CD14-positive monocyte (primary cell): ENCODE measurements at regions not wholly inside any gene's neighbourhood (a gene's known extent, or its start where the extent isn't known, plus 50 kb on each side); places are given as distances from the start of the nearest gene placed in this dataset.

Source experiments
- DNase-seq, 3 donors: peaks; one replicate each; pipeline ENCODE4 v3.0.0-alpha.2; 2011 to 2022
- H2AFZ ChIP-seq: 2 replicates; pipeline ENCODE4 v1.6.0; 2012; ENCODE audit warnings: mild to moderate bottlenecking, low read depth, low read length, inconsistent platforms; ENCODE audit not compliant: insufficient read depth, poor library complexity, severe bottlenecking
- H3K27ac ChIP-seq, 2 donors: 1 replicate in 1 of 2; 2 replicates in 1 of 2; pipeline ENCODE4 v1.5.1; 2012 to 2013; ENCODE audit warnings: low read length in 2 of 2, control low read depth in 1 of 2, inconsistent platforms in 1 of 2, low read depth in 1 of 2, mild to moderate bottlenecking in 1 of 2
- H3K27me3 ChIP-seq, 2 donors: one replicate each; pipeline versions ENCODE4 v1.6.0 to v1.6.1; 2011 to 2013; ENCODE audit warnings: low read length in 2 of 2; ENCODE audit not compliant: control insufficient read depth in 2 of 2, insufficient read depth in 2 of 2
- H3K36me3 ChIP-seq, 2 donors: replicated peaks in 1 of 2; 1 replicate in 1 of 2; 2 replicates in 1 of 2; pipeline versions ENCODE4 v1.5.1 to v1.6.1; 2012 to 2013; ENCODE audit warnings: low read length in 2 of 2, control low read depth in 1 of 2, inconsistent platforms in 1 of 2, mild to moderate bottlenecking in 1 of 2; ENCODE audit not compliant: insufficient read depth in 2 of 2, control insufficient read depth in 1 of 2
- H3K4me1 ChIP-seq, 2 donors: 1 replicate in 1 of 2; 2 replicates in 1 of 2; pipeline versions ENCODE4 v1.5.1 to v1.6.1; 2012 to 2013; ENCODE audit warnings: low read length in 2 of 2, control low read depth in 1 of 2, inconsistent platforms in 1 of 2, mild to moderate bottlenecking in 1 of 2, moderate library complexity in 1 of 2; ENCODE audit not compliant: insufficient read depth in 2 of 2, control insufficient read depth in 1 of 2
- H3K4me2 ChIP-seq: replicated peaks from 2 replicates; pipeline ENCODE3; 2012; ENCODE audit warnings: low read length, moderate library complexity, mild to moderate bottlenecking; ENCODE audit not compliant: poor library complexity, severe bottlenecking; ENCODE audit errors: extremely low read depth
- H3K4me3 ChIP-seq, 3 experiments: fragments of 200-600 bp in 1 of 3; sonication (generic) in 1 of 3; replicated peaks in 1 of 3; 1 replicate in 2 of 3; 2 replicates in 1 of 3; pipeline ENCODE4 v1.5.1; 2011 to 2013; ENCODE audit warnings: low read length in 3 of 3, mild to moderate bottlenecking in 3 of 3, control low read depth in 2 of 3, low read depth in 2 of 3, inconsistent platforms in 1 of 3, moderate library complexity in 1 of 3
- H3K79me2 ChIP-seq: 2 replicates; pipeline ENCODE4 v1.6.0; 2012; ENCODE audit warnings: mild to moderate bottlenecking, control low read depth, inconsistent platforms, low read length, moderate library complexity; ENCODE audit not compliant: insufficient read depth
- H3K9ac ChIP-seq: 2 replicates; pipeline ENCODE4 v1.6.0; 2017; ENCODE audit warnings: low read length, mild to moderate bottlenecking; ENCODE audit not compliant: insufficient read depth, poor library complexity, severe bottlenecking
- H3K9me3 ChIP-seq, 2 donors: replicated peaks in 1 of 2; 1 replicate in 1 of 2; 2 replicates in 1 of 2; pipeline versions ENCODE4 v1.5.1 to v1.6.1; 2012 to 2013; ENCODE audit warnings: low read length in 2 of 2, control low read depth in 1 of 2; ENCODE audit not compliant: control insufficient read depth in 1 of 2, insufficient read depth in 1 of 2
- H4K20me1 ChIP-seq: 2 replicates; pipeline ENCODE4 v1.6.0; 2012; ENCODE audit warnings: mild to moderate bottlenecking, low read length, control low read depth, moderate library complexity; ENCODE audit not compliant: insufficient read depth
- H3K27ac Mint-ChIP-seq, 7 donors: one replicate each; pipeline ENCODE4 v1.8.0; 2020; ENCODE audit warnings: mild to moderate bottlenecking in 7 of 7, mixed read lengths in 7 of 7, moderate library complexity in 6 of 7, inconsistent platforms in 2 of 7
- H3K27me3 Mint-ChIP-seq, 3 donors: one replicate each; pipeline ENCODE4 v1.8.0; 2021 to 2022; ENCODE audit warnings: low read depth in 3 of 3, mild to moderate bottlenecking in 3 of 3, mixed read lengths in 3 of 3, moderate library complexity in 3 of 3, inconsistent platforms in 1 of 3
- H3K36me3 Mint-ChIP-seq, 2 donors: one replicate each; pipeline ENCODE4 v1.8.0; 2020; ENCODE audit warnings: mixed read lengths in 2 of 2, inconsistent platforms in 1 of 2, mild to moderate bottlenecking in 1 of 2
- H3K4me1 Mint-ChIP-seq: one replicate; pipeline ENCODE4 v1.8.0; 2020; ENCODE audit warnings: mild to moderate bottlenecking, mixed read lengths
- H3K4me3 Mint-ChIP-seq, 2 donors: one replicate each; pipeline ENCODE4 v1.8.0; 2020; ENCODE audit warnings: mild to moderate bottlenecking in 2 of 2, mixed read lengths in 2 of 2, moderate library complexity in 1 of 2
- H3K9me3 Mint-ChIP-seq, 7 donors: one replicate each; pipeline ENCODE4 v1.8.0; 2020 to 2022; ENCODE audit warnings: mixed read lengths in 7 of 7, mild to moderate bottlenecking in 6 of 7, moderate library complexity in 6 of 7, inconsistent platforms in 2 of 7
- CTCF ChIP-seq: fragments of 200-600 bp; IDR thresholded peaks from one replicate; pipeline ENCODE4 v1.8.0; 2022; ENCODE audit warnings: antibody characterized with exemption, mild to moderate bottlenecking
- WGBS: methylation state at CpG from one replicate; pipeline ENCODE4 v1.1.5; 2013; ENCODE audit warnings: missing lambda C conversion rate; ENCODE audit not compliant: insufficient coverage; 5-methylcytosine and 5-hydroxymethylcytosine counted together
- intact Hi-C, 2 donors: fragments of 100-400 bp; cut with micrococcal nuclease; formaldehyde crosslinking; loops; one replicate each; pipeline versions ENCODE4 v1.15.0 to v1.15.1; 2023

GRCh38 chr19:28988066-28988465 lies 224.9 kb downstream of the UQCRFS1 start:
- Histone ChIP-seq H4K20me1 (no peaks in the 10 kb centered on the region), H3K4me3 (no peak overlapping the region), H3K36me3 (no peaks in the 10 kb centered on the region), H3K9ac (no peak overlapping the region), H3K79me2 (no peaks in the 10 kb centered on the region), H3K27me3 (no peaks in the 10 kb centered on the region), H3K9me3 (peaks cover 14 to 21% of the 10 kb centered on the region in 2 donors), H3K4me1 (no peaks in the 10 kb centered on the region), H3K4me2 (no peak overlapping the region), H3K27ac (no peak overlapping the region), H2AFZ (no peak overlapping the region)
- Mint-ChIP-seq H3K27me3 (peaks cover 0 to 7% (median 1%) of the 10 kb centered on the region in 3 donors), H3K4me1 (no peaks in the 10 kb centered on the region), H3K36me3 (no peaks in the 10 kb centered on the region), H3K9me3 (peaks cover 10 to 34% (median 18%) of the 10 kb centered on the region in 7 donors), H3K27ac (no peak overlapping the region), H3K4me3 (no peak overlapping the region)
- WGBS = 93% methylated on average over 1 of the region's 1 CpG
- intact Hi-C loops = no loop called here
- no peak for DNase-seq
- TF ChIP-seq CTCF = no peak

- TF ChIP-seq CTCF = no peak
- peaks cover 3 to 36% (median 10%) of the 10 kb centered on the region in 7 donors for H3K9me3 Mint-ChIP-seq
- no peak overlapping the region for H3K4me2 ChIP-seq
- H4K20me1 ChIP-seq = no peaks in the 10 kb centered on the region
- H3K4me1 ChIP-seq = no peaks in the 10 kb centered on the region
- no peaks in the 10 kb centered on the region for H3K27me3 ChIP-seq
- intact Hi-C loops = no loop called here
- peaks cover 1 to 7% (median 1%) of the 10 kb centered on the region in 3 donors for H3K27me3 Mint-ChIP-seq
- H3K9ac ChIP-seq = no peak overlapping the region
- WGBS = 70% methylated on average over 6 of the region's 6 CpGs
- H3K27ac Mint-ChIP-seq = no peak overlapping the region
- no peaks in the 10 kb centered on the region for H3K36me3 ChIP-seq
- H3K27ac ChIP-seq = no peak overlapping the region
- H3K4me3 Mint-ChIP-seq = no peak overlapping the region
- DNase-seq = no peak
- no peaks in the 10 kb centered on the region for H3K4me1 Mint-ChIP-seq
- H2AFZ ChIP-seq = no peak overlapping the region
- H3K9me3 ChIP-seq = peaks cover 7 to 14% of the 10 kb centered on the region in 2 donors
- H3K4me3 ChIP-seq = no peak overlapping the region
- no peaks in the 10 kb centered on the region for H3K36me3 Mint-ChIP-seq
- H3K79me2 ChIP-seq = no peaks in the 10 kb centered on the region
These were observed 225.8 kb downstream of the UQCRFS1 start for GRCh38 chr19:28987177-28987576.
